H9 (cell line): ENCODE measurements at regions not wholly inside any gene's neighbourhood (a gene's known extent, or its start where the extent isn't known, plus 50 kb on each side); places are given as distances from the start of the nearest gene placed in this dataset.
A peak's percentile ranks its signal among the peaks of the same experiment; 100 is the strongest.

Source experiments
- DNase-seq: peaks from one replicate; pipeline ENCODE4 v3.0.0-alpha.2; 2017
- H2AFZ ChIP-seq: one replicate; pipeline ENCODE4 v1.6.1; 2013; ENCODE audit warnings: mild to moderate bottlenecking, low read length, control low read depth, moderate library complexity
- H2AK5ac ChIP-seq: 2 replicates; pipeline ENCODE4 v1.6.1; 2013; ENCODE audit warnings: low read length, control low read depth, mixed read lengths; ENCODE audit not compliant: insufficient read length
- H2BK120ac ChIP-seq: one replicate; pipeline ENCODE4 v1.6.1; 2013; ENCODE audit warnings: low read depth, mild to moderate bottlenecking, low read length, control low read depth, inconsistent platforms; ENCODE audit not compliant: poor library complexity, severe bottlenecking
- H2BK12ac ChIP-seq: 2 replicates; pipeline ENCODE4 v1.6.1; 2013; ENCODE audit warnings: low read length, control low read depth, mixed read lengths, low read depth; ENCODE audit not compliant: insufficient read length
- H2BK15ac ChIP-seq: 2 replicates; pipeline ENCODE4 v1.6.1; 2013; ENCODE audit warnings: low read depth, low read length, control low read depth
- H2BK20ac ChIP-seq: one replicate; pipeline ENCODE4 v1.6.1; 2013; ENCODE audit warnings: low read depth, mild to moderate bottlenecking, low read length, control low read depth, inconsistent platforms; ENCODE audit not compliant: poor library complexity, severe bottlenecking
- H2BK5ac ChIP-seq: 2 replicates; pipeline ENCODE4 v1.6.1; 2013; ENCODE audit warnings: low read length, control low read depth, mixed read lengths; ENCODE audit not compliant: insufficient read length
- H3K14ac ChIP-seq: 2 replicates; pipeline ENCODE4 v1.6.1; 2013; ENCODE audit warnings: low read length, control low read depth; ENCODE audit not compliant: insufficient read depth
- H3K18ac ChIP-seq: 2 replicates; pipeline ENCODE4 v1.6.1; 2013; ENCODE audit warnings: low read depth, mild to moderate bottlenecking, mixed read lengths, low read length, control low read depth; ENCODE audit not compliant: insufficient read length
- H3K23ac ChIP-seq: 2 replicates; pipeline ENCODE4 v1.6.1; 2013; ENCODE audit warnings: low read length, control low read depth, mixed read lengths, low read depth; ENCODE audit not compliant: insufficient read length
- H3K23me2 ChIP-seq: 2 replicates; pipeline ENCODE4 v1.6.1; 2013; ENCODE audit warnings: low read depth, mild to moderate bottlenecking, mixed read lengths, low read length, control low read depth; ENCODE audit not compliant: insufficient read length, poor library complexity, severe bottlenecking
- H3K27ac ChIP-seq: 2 replicates; pipeline ENCODE4 v1.5.1; 2013; ENCODE audit warnings: low read length, control low read depth, mixed read lengths, low read depth; ENCODE audit not compliant: insufficient read length
- H3K27me3 ChIP-seq: 2 replicates; pipeline ENCODE4 v1.6.1; 2013; ENCODE audit warnings: low read length, control low read depth, inconsistent platforms; ENCODE audit not compliant: insufficient read depth
- H3K4ac ChIP-seq: 2 replicates; pipeline ENCODE4 v1.6.1; 2013; ENCODE audit warnings: low read depth, mild to moderate bottlenecking, control low read depth, inconsistent platforms, low read length, moderate library complexity
- H3K4me1 ChIP-seq: 2 replicates; pipeline ENCODE4 v1.6.1; 2013; ENCODE audit warnings: low read length, control low read depth, inconsistent platforms; ENCODE audit not compliant: insufficient read depth
- H3K4me2 ChIP-seq: 2 replicates; pipeline ENCODE4 v1.6.1; 2013; ENCODE audit warnings: low read length, control low read depth, mixed read lengths; ENCODE audit not compliant: insufficient read length, insufficient read depth
- H3K56ac ChIP-seq: 2 replicates; pipeline ENCODE4 v1.6.1; 2013; ENCODE audit warnings: low read depth, mild to moderate bottlenecking, mixed read lengths, low read length, control low read depth; ENCODE audit not compliant: insufficient read length
- H3K79me1 ChIP-seq: 2 replicates; pipeline ENCODE4 v1.6.1; 2013; ENCODE audit warnings: low read depth, mild to moderate bottlenecking, moderate library complexity, low read length, control low read depth, inconsistent platforms; ENCODE audit not compliant: insufficient read depth, poor library complexity, severe bottlenecking
- H3K79me2 ChIP-seq: 2 replicates; pipeline ENCODE4 v1.6.1; 2013; ENCODE audit warnings: low read length, control low read depth, inconsistent platforms; ENCODE audit not compliant: insufficient read depth
- H3K9ac ChIP-seq: 2 replicates; pipeline ENCODE4 v1.6.1; 2013; ENCODE audit warnings: low read length, control low read depth, mixed read lengths; ENCODE audit not compliant: insufficient read length; ENCODE audit errors: extremely low read depth
- H3K9me3 ChIP-seq: one replicate; pipeline ENCODE4 v1.6.1; 2013; ENCODE audit warnings: low read depth, low read length, inconsistent platforms; ENCODE audit not compliant: control insufficient read depth
- H3T11ph ChIP-seq: one replicate; pipeline ENCODE4 v1.6.1; 2013; ENCODE audit warnings: mild to moderate bottlenecking, low read length, control low read depth, inconsistent platforms
- H4K20me1 ChIP-seq: one replicate; pipeline ENCODE4 v1.6.1; 2013; ENCODE audit not compliant: control insufficient read depth, insufficient read length, insufficient read depth
- H4K5ac ChIP-seq: 2 replicates; pipeline ENCODE4 v1.6.1; 2013; ENCODE audit warnings: low read depth, mild to moderate bottlenecking, mixed read lengths, low read length, control low read depth; ENCODE audit not compliant: insufficient read length
- H4K8ac ChIP-seq: replicated peaks from 2 replicates; pipeline ENCODE4 v1.6.1; 2013; ENCODE audit warnings: low read length, control low read depth, mixed read lengths, low read depth; ENCODE audit not compliant: insufficient read length
- H4K91ac ChIP-seq: 2 replicates; pipeline ENCODE4 v1.6.1; 2013; ENCODE audit warnings: low read depth, mild to moderate bottlenecking, moderate library complexity, mixed read lengths, low read length, control low read depth; ENCODE audit not compliant: insufficient read length
- H3K27ac Mint-ChIP-seq, 3 experiments: 2 replicates in 2 of 3; 3 replicates in 1 of 3; pipeline ENCODE4 v1.8.0; 2020 to 2021; ENCODE audit warnings: mixed read lengths in 3 of 3, mild to moderate bottlenecking in 1 of 3, moderate library complexity in 1 of 3
- H3K27me3 Mint-ChIP-seq: 2 replicates; pipeline ENCODE4 v1.8.0; 2021; ENCODE audit warnings: low read depth, mild to moderate bottlenecking, moderate library complexity, mixed read lengths
- H3K36me3 Mint-ChIP-seq, 3 experiments: 2 replicates in 2 of 3; 3 replicates in 1 of 3; pipeline ENCODE4 v1.8.0; 2020 to 2021; ENCODE audit warnings: low read depth in 3 of 3, mixed read lengths in 3 of 3; ENCODE audit not compliant: insufficient read depth in 1 of 3
- H3K4me1 Mint-ChIP-seq, 2 experiments: 2 replicates each; pipeline ENCODE4 v1.8.0; 2020; ENCODE audit warnings: mixed read lengths in 2 of 2
- H3K4me3 Mint-ChIP-seq, 2 experiments: 2 replicates in 1 of 2; 3 replicates in 1 of 2; pipeline ENCODE4 v1.8.0; 2020 to 2021; ENCODE audit warnings: mild to moderate bottlenecking in 2 of 2, mixed read lengths in 2 of 2, moderate library complexity in 1 of 2
- H3K9me3 Mint-ChIP-seq, 2 experiments: 2 replicates in 1 of 2; 3 replicates in 1 of 2; pipeline ENCODE4 v1.8.0; 2020; ENCODE audit warnings: mild to moderate bottlenecking in 2 of 2, mixed read lengths in 2 of 2, moderate library complexity in 1 of 2
- WGBS: extraction: QIAGEN DNeasy Blood & Tissue Kit; methylation state at CpG from one replicate; pipeline ENCODE4 v1.1.7; 2013; ENCODE audit warnings: missing lambda C conversion rate, low lambda C conversion rate, mixed read lengths; ENCODE audit not compliant: insufficient read length; ENCODE audit errors: extremely low coverage; 5-methylcytosine and 5-hydroxymethylcytosine counted together
- TF ChIP-seq, protein P1 (sequence below): fragments of 200-600 bp; sonication (generic); conservative IDR thresholded peaks from 3 replicates; pipeline ENCODE4 v1.8.0; 2021; ENCODE audit warnings: antibody characterized with exemption, mild to moderate bottlenecking

DNA sequence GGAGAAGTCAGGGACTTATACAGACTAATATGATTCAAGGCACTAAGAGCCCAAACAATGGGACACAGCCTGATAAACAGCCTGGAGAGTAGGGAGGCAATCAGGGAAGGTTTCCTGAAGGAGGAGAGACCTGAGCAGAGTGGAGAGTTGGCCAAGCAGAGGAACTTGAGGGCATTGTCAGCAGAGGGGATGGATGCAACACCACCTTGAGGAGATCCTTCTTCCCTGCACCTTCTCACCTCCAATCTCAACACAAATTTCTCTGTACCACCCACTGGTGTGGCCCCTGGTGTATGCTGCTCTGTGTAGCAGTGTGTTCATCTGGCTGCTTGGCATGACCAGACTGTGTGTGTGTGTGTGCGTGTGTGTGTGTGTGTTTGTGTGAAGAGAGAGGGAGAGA, 146.2 kb downstream of the WDR11 start:
- no peak overlapping the region for H4K8ac ChIP-seq
- H3K27ac Mint-ChIP-seq, result no peak overlapping the region; a peak in 2 of 7 replicates
- H3K79me2 ChIP-seq, result no peaks in the 10 kb centered on the region
- H3K27ac ChIP-seq, result no peak overlapping the region
- H3K23me2 ChIP-seq, result peaks cover 2% of the 10 kb centered on the region
- H2BK20ac ChIP-seq, result no peak overlapping the region
- H3K9me3 Mint-ChIP-seq, result peaks cover 0 to 3% of the 10 kb centered on the region in 2 experiments; a peak in 3 of 5 replicates
- H2AFZ ChIP-seq, result no peak overlapping the region
- H3K4me2 ChIP-seq, result no peak overlapping the region
- no peak overlapping the region for H2AK5ac ChIP-seq
- no peak overlapping the region for H2BK5ac ChIP-seq
- H2BK15ac ChIP-seq, result no peak overlapping the region
- H4K91ac ChIP-seq, result no peak overlapping the region
- no peaks in the 10 kb centered on the region for H4K20me1 ChIP-seq
- H4K5ac ChIP-seq, result no peak overlapping the region
- H3K27me3 ChIP-seq, result no peaks in the 10 kb centered on the region
- H3K9ac ChIP-seq, result no peak overlapping the region
- H2BK120ac ChIP-seq, result no peak overlapping the region
- H3K9me3 ChIP-seq, result no peaks in the 10 kb centered on the region
- H3K23ac ChIP-seq, result no peak overlapping the region
- peaks cover 6% of the 10 kb centered on the region for H3K27me3 Mint-ChIP-seq
- DNase-seq, result no peak
- peaks cover 0 to 10% (median 0%) of the 10 kb centered on the region in 3 experiments; a peak in 2 of 7 replicates for H3K36me3 Mint-ChIP-seq
- no peak overlapping the region for H3T11ph ChIP-seq
- H3K4me1 ChIP-seq, result no peaks in the 10 kb centered on the region
- H2BK12ac ChIP-seq, result no peak overlapping the region
- H3K18ac ChIP-seq, result no peak overlapping the region
- no peak overlapping the region for H3K4me3 Mint-ChIP-seq
- TF ChIP-seq, protein P1, sequence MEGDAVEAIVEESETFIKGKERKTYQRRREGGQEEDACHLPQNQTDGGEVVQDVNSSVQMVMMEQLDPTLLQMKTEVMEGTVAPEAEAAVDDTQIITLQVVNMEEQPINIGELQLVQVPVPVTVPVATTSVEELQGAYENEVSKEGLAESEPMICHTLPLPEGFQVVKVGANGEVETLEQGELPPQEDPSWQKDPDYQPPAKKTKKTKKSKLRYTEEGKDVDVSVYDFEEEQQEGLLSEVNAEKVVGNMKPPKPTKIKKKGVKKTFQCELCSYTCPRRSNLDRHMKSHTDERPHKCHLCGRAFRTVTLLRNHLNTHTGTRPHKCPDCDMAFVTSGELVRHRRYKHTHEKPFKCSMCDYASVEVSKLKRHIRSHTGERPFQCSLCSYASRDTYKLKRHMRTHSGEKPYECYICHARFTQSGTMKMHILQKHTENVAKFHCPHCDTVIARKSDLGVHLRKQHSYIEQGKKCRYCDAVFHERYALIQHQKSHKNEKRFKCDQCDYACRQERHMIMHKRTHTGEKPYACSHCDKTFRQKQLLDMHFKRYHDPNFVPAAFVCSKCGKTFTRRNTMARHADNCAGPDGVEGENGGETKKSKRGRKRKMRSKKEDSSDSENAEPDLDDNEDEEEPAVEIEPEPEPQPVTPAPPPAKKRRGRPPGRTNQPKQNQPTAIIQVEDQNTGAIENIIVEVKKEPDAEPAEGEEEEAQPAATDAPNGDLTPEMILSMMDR, result peak; percentile 28; the same call in 2 of the 3 replicates
- no peaks in the 10 kb centered on the region for H3K79me1 ChIP-seq
- no peak overlapping the region for H3K56ac ChIP-seq
- H3K4me1 Mint-ChIP-seq, result peaks cover 13 to 15% of the 10 kb centered on the region in 2 experiments
- H3K14ac ChIP-seq, result no peak overlapping the region
- no peak overlapping the region for H3K4ac ChIP-seq
- no CpG with 5 or more reads among the region's 1 CpG for WGBS
